ENCODE measurements at regions not wholly inside any gene's neighbourhood (a gene's known extent, or its start where the extent isn't known, plus 50 kb on each side); places are given as distances from the start of the nearest gene placed in this dataset.
"Not testable (repeated sequence)": the region's sequence is repeated elsewhere in the genome, so short reads cannot be mapped to it uniquely, and the experiment has no call there.

- not testable (repeated sequence) for TF ChIP-seq CTCF, POLR2AphosphoS5, POLR2A, EP300 (IDR thresholded peaks at IDR 0.05)
These were observed 106.9 kb upstream of the GOLGA6L6 start for GRCh38 chr15:20648402-20648975.
